ENCODE measurements at regions not wholly inside any gene's neighbourhood (a gene's known extent, or its start where the extent isn't known, plus 50 kb on each side); places are given as distances from the start of the nearest gene placed in this dataset.

GRCh38 chrX:7447801-7448499 lies 300.0 kb upstream of the PUDP start:
- TF ChIP-seq CTCF (IDR thresholded peaks at IDR 0.05): no peak
- no peak for TF ChIP-seq POLR2A (IDR thresholded peaks at IDR 0.05)

Data from esophagus squamous epithelium (tissue), 4 donors.